Neural cell (in vitro differentiated cells): ENCODE measurements at regions not wholly inside any gene's neighbourhood (a gene's known extent, or its start where the extent isn't known, plus 50 kb on each side); places are given as distances from the start of the nearest gene placed in this dataset.

Experiments used
- H2AFZ ChIP-seq: fragments of 200-600, 300-800 bp; sonication (generic), shearing (Covaris generic); 2 replicates; pipeline ENCODE4 v1.6.0; 2014; ENCODE audit warnings: low read depth, mild to moderate bottlenecking, antibody characterized with exemption, low read length, moderate library complexity
- H3F3A ChIP-seq: fragments of 200-600 bp; shearing (Covaris generic); 2 replicates; pipeline ENCODE4 v1.6.1; 2016; ENCODE audit warnings: mild to moderate bottlenecking, moderate library complexity, mixed read lengths, antibody characterized with exemption, low read length; ENCODE audit not compliant: insufficient read depth, poor library complexity, severe bottlenecking
- H3K27ac ChIP-seq: fragments of 200-600, 300-800 bp; sonication (generic), shearing (Covaris generic); 2 replicates; pipeline ENCODE4 v1.5.1; 2014; ENCODE audit warnings: mild to moderate bottlenecking, low read length, moderate library complexity
- H3K27me3 ChIP-seq: fragments of 300-800, 200-600 bp; sonication (generic), shearing (Covaris generic); 2 replicates; pipeline ENCODE4 v1.6.0; 2014; ENCODE audit warnings: mild to moderate bottlenecking, low read depth, low read length, moderate library complexity; ENCODE audit not compliant: insufficient read depth
- H3K36me3 ChIP-seq: fragments of 300-800, 200-600 bp; sonication (generic), shearing (Covaris generic); 2 replicates; pipeline ENCODE4 v1.5.1; 2014; ENCODE audit warnings: mild to moderate bottlenecking, antibody characterized with exemption, low read length, moderate library complexity; ENCODE audit not compliant: insufficient read depth
- H3K4me2 ChIP-seq: fragments of 300-800, 200-600 bp; sonication (generic), shearing (Covaris generic); 2 replicates; pipeline ENCODE4 v1.6.0; 2014; ENCODE audit warnings: mild to moderate bottlenecking, low read length
- H3K4me3 ChIP-seq: fragments of 300-800, 200-600 bp; sonication (generic), shearing (Covaris generic); 2 replicates; pipeline ENCODE4 v1.5.1; 2014; ENCODE audit warnings: mild to moderate bottlenecking, low read length, moderate library complexity
- H3K79me2 ChIP-seq: fragments of 200-600 bp; shearing (Covaris generic); replicated peaks from 2 replicates; pipeline ENCODE4 v1.6.0; 2014; ENCODE audit warnings: mild to moderate bottlenecking, low read length, moderate library complexity; ENCODE audit not compliant: insufficient read depth
- H3K9ac ChIP-seq: fragments of 300-800, 200-600 bp; sonication (generic), shearing (Covaris generic); 2 replicates; pipeline ENCODE4 v1.6.1; 2016; ENCODE audit warnings: mild to moderate bottlenecking, low read length, mixed read lengths
- H3K9me2 ChIP-seq: fragments of 200-600 bp; shearing (Covaris generic); 2 replicates; pipeline ENCODE4 v1.6.1; 2016; ENCODE audit warnings: mild to moderate bottlenecking, low read length, mixed read lengths; ENCODE audit not compliant: insufficient read depth
- H3K9me3 ChIP-seq: fragments of 200-600, 300-800 bp; sonication (generic), shearing (Covaris generic); 2 replicates; pipeline ENCODE4 v1.6.1; 2016; ENCODE audit warnings: mild to moderate bottlenecking, mixed run types, low read length, moderate library complexity, mixed read lengths
- H4K20me1 ChIP-seq: fragments of 200-600 bp; shearing (Covaris generic); 2 replicates; pipeline ENCODE4 v1.6.1; 2016; ENCODE audit warnings: mild to moderate bottlenecking, mixed run types; ENCODE audit not compliant: insufficient read depth
- EP300 ChIP-seq: fragments of 450-650 bp; conservative IDR thresholded peaks from 2 replicates; pipeline ENCODE4 v1.6.1; 2014; ENCODE audit warnings: antibody characterized with exemption, mild to moderate bottlenecking, moderate library complexity; ENCODE audit not compliant: poor library complexity, severe bottlenecking
- EZH2 ChIP-seq: fragments of 200-600, 300-800 bp; shearing (Covaris generic), sonication (generic); IDR thresholded peaks from 2 replicates; pipeline ENCODE4 v1.6.1; 2014; ENCODE audit warnings: antibody characterized with exemption, low read length, borderline replicate concordance, mild to moderate bottlenecking; ENCODE audit not compliant: insufficient read depth, poor library complexity, severe bottlenecking
- MXI1 ChIP-seq: fragments of 450-650 bp; conservative IDR thresholded peaks from 2 replicates; pipeline ENCODE4 v1.6.1; 2014; ENCODE audit warnings: antibody characterized with exemption, mild to moderate bottlenecking; ENCODE audit not compliant: poor library complexity, severe bottlenecking
- POLR2AphosphoS5 ChIP-seq: IDR thresholded peaks from 2 replicates; pipeline ENCODE4 v1.6.1; 2012
- RAD21 ChIP-seq: fragments of 450-650 bp; conservative IDR thresholded peaks from 2 replicates; pipeline ENCODE4 v1.6.1; 2014; ENCODE audit warnings: antibody characterized with exemption, mild to moderate bottlenecking, moderate library complexity
- SMC3 ChIP-seq: fragments of 450-650 bp; conservative IDR thresholded peaks from 2 replicates; pipeline ENCODE4 v1.6.1; 2014; ENCODE audit warnings: antibody characterized with exemption, mild to moderate bottlenecking, moderate library complexity; ENCODE audit not compliant: poor library complexity
- TAF1 ChIP-seq: IDR thresholded peaks from 2 replicates; pipeline ENCODE4 v1.6.1; 2012; ENCODE audit warnings: low read depth
- TF ChIP-seq, protein P1 (sequence below): IDR thresholded peaks from 2 replicates; pipeline ENCODE4 v1.6.1; 2012; ENCODE audit warnings: borderline replicate concordance
- TF ChIP-seq, protein P2 (sequence below): fragments of 450-650 bp; IDR thresholded peaks from 2 replicates; pipeline ENCODE4 v1.5.1; 2014; ENCODE audit warnings: antibody characterized with exemption, mild to moderate bottlenecking, moderate library complexity; ENCODE audit not compliant: poor library complexity, severe bottlenecking

DNA sequence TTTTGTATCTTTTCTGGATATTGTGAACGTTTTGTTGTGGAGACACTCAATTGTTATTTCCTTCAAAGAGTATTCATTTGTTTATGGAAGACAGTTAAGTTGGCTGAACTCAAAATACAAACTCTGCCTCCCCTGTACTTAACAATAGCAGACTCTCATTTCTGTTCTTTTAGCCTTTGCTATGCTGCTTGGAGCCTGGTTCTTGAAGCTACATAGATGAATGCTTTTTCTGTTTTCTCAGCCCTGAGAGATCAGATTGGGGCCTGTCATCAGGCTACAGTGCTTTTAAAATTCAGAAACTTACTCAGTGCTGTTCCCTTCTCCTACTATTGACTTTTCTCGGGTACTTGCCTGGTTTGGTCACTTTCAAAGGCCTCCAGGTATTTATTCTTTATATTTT, 215.7 kb upstream of the LYPLAL1 start:
- Histone ChIP-seq H3F3A (no peaks in the 10 kb centered on the region), H3K79me2 (no peaks in the 10 kb centered on the region), H3K9ac (no peak overlapping the region), H4K20me1 (no peaks in the 10 kb centered on the region), H3K9me2 (no peaks in the 10 kb centered on the region), H3K27ac (no peak overlapping the region), H3K9me3 (no peaks in the 10 kb centered on the region), H3K27me3 (no peaks in the 10 kb centered on the region), H3K4me2 (no peak overlapping the region), H3K36me3 (no peaks in the 10 kb centered on the region), H3K4me3 (no peak overlapping the region), H2AFZ (no peak overlapping the region)
- no peak for TF ChIP-seq SMC3
- TF ChIP-seq EZH2 = no peak
- TF ChIP-seq, protein P1, sequence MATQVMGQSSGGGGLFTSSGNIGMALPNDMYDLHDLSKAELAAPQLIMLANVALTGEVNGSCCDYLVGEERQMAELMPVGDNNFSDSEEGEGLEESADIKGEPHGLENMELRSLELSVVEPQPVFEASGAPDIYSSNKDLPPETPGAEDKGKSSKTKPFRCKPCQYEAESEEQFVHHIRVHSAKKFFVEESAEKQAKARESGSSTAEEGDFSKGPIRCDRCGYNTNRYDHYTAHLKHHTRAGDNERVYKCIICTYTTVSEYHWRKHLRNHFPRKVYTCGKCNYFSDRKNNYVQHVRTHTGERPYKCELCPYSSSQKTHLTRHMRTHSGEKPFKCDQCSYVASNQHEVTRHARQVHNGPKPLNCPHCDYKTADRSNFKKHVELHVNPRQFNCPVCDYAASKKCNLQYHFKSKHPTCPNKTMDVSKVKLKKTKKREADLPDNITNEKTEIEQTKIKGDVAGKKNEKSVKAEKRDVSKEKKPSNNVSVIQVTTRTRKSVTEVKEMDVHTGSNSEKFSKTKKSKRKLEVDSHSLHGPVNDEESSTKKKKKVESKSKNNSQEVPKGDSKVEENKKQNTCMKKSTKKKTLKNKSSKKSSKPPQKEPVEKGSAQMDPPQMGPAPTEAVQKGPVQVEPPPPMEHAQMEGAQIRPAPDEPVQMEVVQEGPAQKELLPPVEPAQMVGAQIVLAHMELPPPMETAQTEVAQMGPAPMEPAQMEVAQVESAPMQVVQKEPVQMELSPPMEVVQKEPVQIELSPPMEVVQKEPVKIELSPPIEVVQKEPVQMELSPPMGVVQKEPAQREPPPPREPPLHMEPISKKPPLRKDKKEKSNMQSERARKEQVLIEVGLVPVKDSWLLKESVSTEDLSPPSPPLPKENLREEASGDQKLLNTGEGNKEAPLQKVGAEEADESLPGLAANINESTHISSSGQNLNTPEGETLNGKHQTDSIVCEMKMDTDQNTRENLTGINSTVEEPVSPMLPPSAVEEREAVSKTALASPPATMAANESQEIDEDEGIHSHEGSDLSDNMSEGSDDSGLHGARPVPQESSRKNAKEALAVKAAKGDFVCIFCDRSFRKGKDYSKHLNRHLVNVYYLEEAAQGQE = no peak
- no peak for TF ChIP-seq RAD21
- TF ChIP-seq POLR2AphosphoS5 = no peak
- no peak for TF ChIP-seq MXI1
- no peak for TF ChIP-seq TAF1
- TF ChIP-seq, protein P2, sequence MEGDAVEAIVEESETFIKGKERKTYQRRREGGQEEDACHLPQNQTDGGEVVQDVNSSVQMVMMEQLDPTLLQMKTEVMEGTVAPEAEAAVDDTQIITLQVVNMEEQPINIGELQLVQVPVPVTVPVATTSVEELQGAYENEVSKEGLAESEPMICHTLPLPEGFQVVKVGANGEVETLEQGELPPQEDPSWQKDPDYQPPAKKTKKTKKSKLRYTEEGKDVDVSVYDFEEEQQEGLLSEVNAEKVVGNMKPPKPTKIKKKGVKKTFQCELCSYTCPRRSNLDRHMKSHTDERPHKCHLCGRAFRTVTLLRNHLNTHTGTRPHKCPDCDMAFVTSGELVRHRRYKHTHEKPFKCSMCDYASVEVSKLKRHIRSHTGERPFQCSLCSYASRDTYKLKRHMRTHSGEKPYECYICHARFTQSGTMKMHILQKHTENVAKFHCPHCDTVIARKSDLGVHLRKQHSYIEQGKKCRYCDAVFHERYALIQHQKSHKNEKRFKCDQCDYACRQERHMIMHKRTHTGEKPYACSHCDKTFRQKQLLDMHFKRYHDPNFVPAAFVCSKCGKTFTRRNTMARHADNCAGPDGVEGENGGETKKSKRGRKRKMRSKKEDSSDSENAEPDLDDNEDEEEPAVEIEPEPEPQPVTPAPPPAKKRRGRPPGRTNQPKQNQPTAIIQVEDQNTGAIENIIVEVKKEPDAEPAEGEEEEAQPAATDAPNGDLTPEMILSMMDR = no peak
- no peak for TF ChIP-seq EP300

DNA sequence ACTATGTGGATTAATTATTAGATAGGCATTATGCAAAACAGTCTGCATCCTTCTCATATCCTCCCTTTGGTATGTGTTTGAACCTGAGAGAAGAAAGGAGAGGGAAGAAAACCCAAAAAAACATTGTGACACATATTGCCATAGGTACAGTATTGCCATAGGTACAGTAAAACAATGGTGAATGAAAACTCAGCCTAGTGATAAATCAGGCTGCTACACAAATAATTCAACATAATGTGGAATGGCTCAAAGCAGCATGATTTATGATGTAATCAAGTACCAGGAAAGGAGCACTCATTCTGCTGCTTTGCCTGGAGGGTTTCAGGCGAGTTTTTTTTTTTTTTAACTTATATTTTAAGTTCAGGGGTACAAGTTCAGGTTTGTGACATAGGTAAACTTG, 213.9 kb upstream of the LYPLAL1 start:
- H3K36me3 ChIP-seq = no peaks in the 10 kb centered on the region
- H3K9me2 ChIP-seq = no peaks in the 10 kb centered on the region
- H3K4me3 ChIP-seq = no peak overlapping the region
- no peaks in the 10 kb centered on the region for H3F3A ChIP-seq
- H2AFZ ChIP-seq = no peak overlapping the region
- H3K9me3 ChIP-seq = no peaks in the 10 kb centered on the region
- no peak overlapping the region for H3K27ac ChIP-seq
- H3K4me2 ChIP-seq = no peak overlapping the region
- H4K20me1 ChIP-seq = no peaks in the 10 kb centered on the region
- no peak for TF ChIP-seq RAD21
- TF ChIP-seq, protein P2 = no peak
- TF ChIP-seq POLR2AphosphoS5 = no peak
- TF ChIP-seq, protein P1 = no peak
- TF ChIP-seq TAF1 = no peak
- TF ChIP-seq SMC3 = no peak
- no peak for TF ChIP-seq EZH2
- no peak for TF ChIP-seq EP300
- TF ChIP-seq MXI1 = no peak
- H3K27me3 ChIP-seq = no peaks in the 10 kb centered on the region
- H3K79me2 ChIP-seq = no peaks in the 10 kb centered on the region
- no peak overlapping the region for H3K9ac ChIP-seq
